Activated T-helper 17 cell treated with anti-CD3 and anti-CD28 coated beads, Interleukin-2, amount 50 U/mL, for 72 hours (primary cell): ENCODE measurements at regions not wholly inside any gene's neighbourhood (a gene's known extent, or its start where the extent isn't known, plus 50 kb on each side); places are given as distances from the start of the nearest gene placed in this dataset.
A peak's percentile ranks its signal among the peaks of the same experiment; 100 is the strongest.
"Not testable (repeated sequence)": the region's sequence is repeated elsewhere in the genome, so short reads cannot be mapped to it uniquely, and the experiment has no call there.

Experiments
- ATAC-seq: fragments of 150-1000 bp; cut with Tn5 transposase; replicated peaks from 2 replicates; pipeline ENCODE4 v1.10.0; 2021; ENCODE audit warnings: mild to moderate bottlenecking, moderate library complexity
- H3K27ac Mint-ChIP-seq: one replicate; pipeline ENCODE4 v1.8.0; 2022; ENCODE audit warnings: mixed read lengths
- H3K27me3 Mint-ChIP-seq: one replicate; pipeline ENCODE4 v1.8.0; 2022; ENCODE audit warnings: mixed read lengths
- H3K36me3 Mint-ChIP-seq: one replicate; pipeline ENCODE4 v1.8.0; 2022; ENCODE audit warnings: low read depth, mild to moderate bottlenecking, mixed read lengths
- H3K4me1 Mint-ChIP-seq: one replicate; pipeline ENCODE4 v1.8.0; 2022; ENCODE audit warnings: mixed read lengths
- H3K4me3 Mint-ChIP-seq: one replicate; pipeline ENCODE4 v1.8.0; 2022; ENCODE audit warnings: mild to moderate bottlenecking, mixed read lengths
- H3K9me3 Mint-ChIP-seq: one replicate; pipeline ENCODE4 v1.8.0; 2022; ENCODE audit warnings: mixed read lengths

DNA sequence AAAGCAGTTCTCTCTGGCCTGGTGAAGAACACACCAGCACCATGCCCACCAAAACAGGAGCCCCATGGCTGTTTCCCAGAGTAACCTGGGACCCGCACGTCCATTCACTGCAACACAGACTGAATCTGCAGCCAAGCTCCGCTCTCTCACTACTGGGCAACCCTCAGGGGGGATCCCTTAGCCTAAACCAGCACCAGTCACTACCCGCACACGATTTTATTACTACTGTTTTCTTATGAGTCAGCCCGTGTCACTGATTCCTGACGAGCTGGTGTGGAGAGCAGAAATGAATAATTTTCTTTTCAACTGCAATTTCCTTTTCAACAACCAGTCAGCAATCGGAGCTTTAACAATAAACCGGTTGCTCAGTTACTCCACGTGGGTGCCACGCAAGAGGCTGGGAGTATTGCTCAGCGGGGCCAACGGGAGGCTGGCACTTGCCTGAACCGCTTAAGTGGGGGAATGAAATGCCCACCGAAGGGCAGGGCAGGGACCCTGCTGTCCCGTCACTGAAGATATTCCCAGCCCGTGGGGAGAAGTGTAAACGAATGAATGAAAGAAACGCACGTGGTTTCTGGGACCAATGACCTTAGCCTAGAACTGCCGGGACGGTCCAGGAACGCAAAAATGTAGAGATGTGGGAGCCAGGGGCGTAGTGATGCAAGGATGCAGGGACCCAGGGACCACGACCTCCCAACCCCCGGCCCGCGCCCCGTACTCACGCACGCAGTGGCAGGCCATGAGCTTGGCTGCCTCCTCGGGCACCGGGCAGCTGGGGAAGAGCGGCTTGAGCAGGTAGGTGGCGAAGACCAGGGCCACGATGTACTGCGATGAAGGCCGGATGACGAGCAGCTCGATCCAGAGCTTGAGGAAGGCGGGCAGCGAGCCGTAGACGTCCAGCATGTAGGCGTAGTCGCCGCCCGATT lies 50.4 kb upstream of the SPN start:
- H3K27me3 Mint-ChIP-seq, H3K4me1 Mint-ChIP-seq, H3K9me3 Mint-ChIP-seq: not testable (repeated sequence)
- H3K36me3 Mint-ChIP-seq, result peaks cover 40% of the 10 kb centered on the region
- H3K4me3 Mint-ChIP-seq, result peak overlapping the region; percentile 91
- peak overlapping the region; percentile 86 for H3K27ac Mint-ChIP-seq
- peak; percentile 86 for ATAC-seq
